Ishikawa (cell line): ENCODE measurements at regions not wholly inside any gene's neighbourhood (a gene's known extent, or its start where the extent isn't known, plus 50 kb on each side); places are given as distances from the start of the nearest gene placed in this dataset.

Source experiments
- CEBPB ChIP-seq: IDR thresholded peaks from 2 replicates; pipeline ENCODE4 v1.6.1; 2012
- CREB1 ChIP-seq: IDR thresholded peaks from 2 replicates; pipeline ENCODE4 v1.6.1; 2012; ENCODE audit warnings: low read depth
- EGR1 ChIP-seq: IDR thresholded peaks from 2 replicates; pipeline ENCODE4 v1.6.1; 2012
- EP300 ChIP-seq: IDR thresholded peaks from 2 replicates; pipeline ENCODE4 v1.6.1; 2012; ENCODE audit warnings: borderline replicate concordance
- FOXM1 ChIP-seq: IDR thresholded peaks from 2 replicates; pipeline ENCODE4 v1.6.1; 2012; ENCODE audit warnings: low read depth, borderline replicate concordance
- MAX ChIP-seq: IDR thresholded peaks from 2 replicates; pipeline ENCODE4 v1.6.1; 2012
- NFIC ChIP-seq: IDR thresholded peaks from 2 replicates; pipeline ENCODE4 v1.6.1; 2012
- RAD21 ChIP-seq: IDR thresholded peaks from 2 replicates; pipeline ENCODE4 v1.6.1; 2012; ENCODE audit warnings: low read depth
- TAF1 ChIP-seq: IDR thresholded peaks from 2 replicates; pipeline ENCODE4 v1.6.1; 2012; ENCODE audit warnings: low read depth, mild to moderate bottlenecking
- TCF12 ChIP-seq: IDR thresholded peaks from 2 replicates; pipeline ENCODE4 v1.6.1; 2012; ENCODE audit warnings: low read depth
- TEAD4 ChIP-seq: IDR thresholded peaks from 2 replicates; pipeline ENCODE4 v1.6.1; 2012
- USF1 ChIP-seq: IDR thresholded peaks from 2 replicates; pipeline ENCODE4 v1.6.1; 2012
- YY1 ChIP-seq: IDR thresholded peaks from 2 replicates; pipeline ENCODE4 v1.6.1; 2012; ENCODE audit warnings: low read depth
- ZBTB7A ChIP-seq: IDR thresholded peaks from 2 replicates; pipeline ENCODE4 v1.6.1; 2012; ENCODE audit warnings: low read depth
- TF ChIP-seq, protein P1 (sequence below): IDR thresholded peaks from 2 replicates; pipeline ENCODE4 v1.6.1; 2012; ENCODE audit warnings: low read depth, mild to moderate bottlenecking

DNA sequence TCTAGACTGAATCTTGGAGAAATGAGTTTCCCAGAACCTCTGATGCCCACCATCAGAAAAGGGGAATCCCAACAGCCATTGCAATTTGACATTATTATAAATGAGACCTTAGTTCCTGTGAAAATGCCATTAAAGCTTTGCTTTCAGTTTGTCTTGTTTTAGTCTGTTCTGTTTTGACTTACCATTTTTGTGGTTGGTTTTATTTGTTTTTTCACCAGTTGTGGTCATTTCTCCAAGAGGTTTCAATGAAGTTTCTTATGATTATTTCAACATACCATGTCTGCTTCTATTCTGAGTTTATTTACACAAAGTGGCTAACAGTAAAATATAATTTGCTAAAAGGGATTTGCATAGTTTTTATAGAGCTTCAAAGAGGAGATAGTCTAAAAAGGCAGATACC, 175.0 kb upstream of the MCTP2 start:
- TF ChIP-seq YY1 (no peak), CREB1 (no peak), NFIC (no peak), FOXM1 (no peak), EGR1 (no peak), TCF12 (no peak), TAF1 (no peak), TEAD4 (no peak), CEBPB (no peak), EP300 (no peak), USF1 (no peak), MAX (no peak), RAD21 (no peak), ZBTB7A (no peak)
- TF ChIP-seq, protein P1, sequence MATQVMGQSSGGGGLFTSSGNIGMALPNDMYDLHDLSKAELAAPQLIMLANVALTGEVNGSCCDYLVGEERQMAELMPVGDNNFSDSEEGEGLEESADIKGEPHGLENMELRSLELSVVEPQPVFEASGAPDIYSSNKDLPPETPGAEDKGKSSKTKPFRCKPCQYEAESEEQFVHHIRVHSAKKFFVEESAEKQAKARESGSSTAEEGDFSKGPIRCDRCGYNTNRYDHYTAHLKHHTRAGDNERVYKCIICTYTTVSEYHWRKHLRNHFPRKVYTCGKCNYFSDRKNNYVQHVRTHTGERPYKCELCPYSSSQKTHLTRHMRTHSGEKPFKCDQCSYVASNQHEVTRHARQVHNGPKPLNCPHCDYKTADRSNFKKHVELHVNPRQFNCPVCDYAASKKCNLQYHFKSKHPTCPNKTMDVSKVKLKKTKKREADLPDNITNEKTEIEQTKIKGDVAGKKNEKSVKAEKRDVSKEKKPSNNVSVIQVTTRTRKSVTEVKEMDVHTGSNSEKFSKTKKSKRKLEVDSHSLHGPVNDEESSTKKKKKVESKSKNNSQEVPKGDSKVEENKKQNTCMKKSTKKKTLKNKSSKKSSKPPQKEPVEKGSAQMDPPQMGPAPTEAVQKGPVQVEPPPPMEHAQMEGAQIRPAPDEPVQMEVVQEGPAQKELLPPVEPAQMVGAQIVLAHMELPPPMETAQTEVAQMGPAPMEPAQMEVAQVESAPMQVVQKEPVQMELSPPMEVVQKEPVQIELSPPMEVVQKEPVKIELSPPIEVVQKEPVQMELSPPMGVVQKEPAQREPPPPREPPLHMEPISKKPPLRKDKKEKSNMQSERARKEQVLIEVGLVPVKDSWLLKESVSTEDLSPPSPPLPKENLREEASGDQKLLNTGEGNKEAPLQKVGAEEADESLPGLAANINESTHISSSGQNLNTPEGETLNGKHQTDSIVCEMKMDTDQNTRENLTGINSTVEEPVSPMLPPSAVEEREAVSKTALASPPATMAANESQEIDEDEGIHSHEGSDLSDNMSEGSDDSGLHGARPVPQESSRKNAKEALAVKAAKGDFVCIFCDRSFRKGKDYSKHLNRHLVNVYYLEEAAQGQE: no peak

GRCh38 chr15:94053626-94054025, 177.7 kb upstream of the MCTP2 start:
- TF ChIP-seq EP300: no peak
- no peak for TF ChIP-seq YY1
- no peak for TF ChIP-seq TCF12
- TF ChIP-seq TEAD4: no peak
- no peak for TF ChIP-seq CREB1
- no peak for TF ChIP-seq CEBPB
- TF ChIP-seq, protein P1: no peak
- TF ChIP-seq FOXM1: no peak
- TF ChIP-seq USF1: no peak
- no peak for TF ChIP-seq MAX
- TF ChIP-seq TAF1: no peak
- TF ChIP-seq RAD21: no peak
- TF ChIP-seq EGR1: no peak
- no peak for TF ChIP-seq NFIC
- TF ChIP-seq ZBTB7A: no peak

DNA sequence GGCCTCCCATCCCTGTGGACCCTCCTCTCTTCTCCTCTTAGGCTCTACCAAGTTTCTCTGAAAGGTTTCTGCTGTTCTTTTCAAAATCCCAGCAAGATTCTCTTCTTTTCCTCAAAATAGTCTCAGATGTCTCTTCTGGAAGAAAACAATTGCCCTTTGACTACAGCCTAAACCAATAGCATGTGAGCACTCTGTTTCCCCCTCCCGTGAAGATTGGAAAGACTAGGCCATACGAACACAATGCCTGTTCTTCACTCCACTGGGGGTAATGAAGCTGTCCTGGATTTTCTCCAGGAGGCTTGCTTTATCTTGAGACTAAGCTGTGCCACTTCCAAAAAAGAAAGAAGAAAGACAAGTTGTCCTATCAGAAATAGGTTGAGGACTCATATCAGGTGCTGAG, 178.7 kb upstream of the MCTP2 start:
- no peak for TF ChIP-seq RAD21
- no peak for TF ChIP-seq EGR1
- no peak for TF ChIP-seq CREB1

GRCh38 chr15:94047566-94047965, 183.8 kb upstream of the MCTP2 start:
- no peak for TF ChIP-seq ZBTB7A
- TF ChIP-seq USF1: no peak
- TF ChIP-seq, protein P1: no peak
- TF ChIP-seq FOXM1: no peak
- TF ChIP-seq TAF1: no peak
- no peak for TF ChIP-seq CEBPB
- no peak for TF ChIP-seq EP300
- TF ChIP-seq TCF12: no peak
- TF ChIP-seq RAD21: no peak
- no peak for TF ChIP-seq EGR1
- TF ChIP-seq CREB1: no peak
- no peak for TF ChIP-seq TEAD4
- no peak for TF ChIP-seq YY1
- no peak for TF ChIP-seq NFIC
